PC-3 (cell line): ENCODE measurements at regions not wholly inside any gene's neighbourhood (a gene's known extent, or its start where the extent isn't known, plus 50 kb on each side); places are given as distances from the start of the nearest gene placed in this dataset.

Experiments used
- ATAC-seq: fragments of 200-7000 bp; cut with Tn5 transposase; 2 replicates; pipeline ENCODE4 v1.9.1; 2020; ENCODE audit warnings: mild to moderate bottlenecking, moderate library complexity
- BruUV-seq: library from RNA; stranded (reverse); fragments of 400-500 nt; replicated peaks from 2 replicates; lab custom pipeline; 2021; lab: Mats Ljungman, UMichigan
- CTCF ChIA-PET: fragments of 300-600 bp; sonication (Branson Sonifier 250); formaldehyde crosslinking; loops from one replicate; lab custom pipeline; 2022; ENCODE audit warnings: antibody characterized with exemption; lab: Charles Lee
- POLR2A ChIA-PET: fragments of 300-600 bp; sonication (Branson Sonifier 250); formaldehyde crosslinking; loops from one replicate; lab custom pipeline; 2022; ENCODE audit warnings: antibody characterized with exemption; ENCODE audit not compliant: unreplicated experiment; lab: Charles Lee
- DNase-seq: peaks from one replicate; pipeline ENCODE4 v3.0.0-alpha.2; 2015
- H2AFZ ChIP-seq: fragments of 300-600 bp; sonication (generic); 2 replicates; pipeline ENCODE4 v1.6.0; 2016; ENCODE audit warnings: antibody characterized with exemption, low read length
- H3F3A ChIP-seq: fragments of 300-600 bp; sonication (generic); one replicate; pipeline ENCODE4 v1.6.0; 2017; ENCODE audit warnings: antibody characterized with exemption, low read length, control low read depth, mild to moderate bottlenecking; ENCODE audit not compliant: unreplicated experiment
- H3K27ac ChIP-seq: fragments of 300-600 bp; sonication (generic); 2 replicates; pipeline ENCODE4 v1.5.1; 2016; ENCODE audit warnings: mild to moderate bottlenecking, low read length
- H3K27me3 ChIP-seq: fragments of 300-600 bp; sonication (generic); 2 replicates; pipeline ENCODE4 v1.6.1; 2016; ENCODE audit warnings: low read length, mixed read lengths
- H3K36me3 ChIP-seq: fragments of 300-600 bp; sonication (generic); 2 replicates; pipeline ENCODE4 v1.6.1; 2016; ENCODE audit warnings: low read depth, mixed run types, low read length, mixed read lengths
- H3K4me1 ChIP-seq: fragments of 300-600 bp; sonication (generic); 2 replicates; pipeline ENCODE4 v1.5.1; 2016; ENCODE audit warnings: low read length; ENCODE audit not compliant: insufficient read depth
- H3K4me2 ChIP-seq: fragments of 300-600 bp; sonication (generic); 2 replicates; pipeline ENCODE4 v1.6.0; 2016; ENCODE audit warnings: low read length
- H3K4me3 ChIP-seq: fragments of 300-600 bp; sonication (generic); 2 replicates; pipeline ENCODE4 v1.5.1; 2016; ENCODE audit warnings: mild to moderate bottlenecking, low read length, mixed read lengths
- H3K79me2 ChIP-seq: fragments of 300-600 bp; sonication (generic); 2 replicates; pipeline ENCODE4 v1.6.1; 2017; ENCODE audit warnings: low read length, mixed read lengths
- H3K9ac ChIP-seq: fragments of 300-600 bp; sonication (generic); 2 replicates; pipeline ENCODE4 v1.6.0; 2016; ENCODE audit warnings: mild to moderate bottlenecking, low read length
- H3K9me2 ChIP-seq: fragments of 300-600 bp; sonication (generic); replicated peaks from 2 replicates; pipeline ENCODE4 v1.6.1; 2016; ENCODE audit warnings: mixed run types, low read length, mixed read lengths
- H3K9me3 ChIP-seq: fragments of 300-600 bp; sonication (generic); 2 replicates; pipeline ENCODE4 v1.6.1; 2016; ENCODE audit warnings: low read length, mixed read lengths
- H4K20me1 ChIP-seq: fragments of 300-600 bp; sonication (generic); 2 replicates; pipeline ENCODE4 v1.6.1; 2016; ENCODE audit warnings: low read length, mixed read lengths
- CTCF ChIP-seq: fragments of 300-600 bp; sonication (generic); conservative IDR thresholded peaks from 2 replicates; pipeline ENCODE4 v1.5.1; 2017; ENCODE audit warnings: antibody characterized with exemption, low read depth, mild to moderate bottlenecking, low read length
- EZH2 ChIP-seq: fragments of 300-600 bp; sonication (generic); IDR thresholded peaks from one replicate; pipeline ENCODE4 v1.6.1; 2017; ENCODE audit warnings: antibody characterized with exemption, mild to moderate bottlenecking, low read length; ENCODE audit not compliant: unreplicated experiment
- EZH2phosphoT487 ChIP-seq: fragments of 300-600 bp; sonication (generic); IDR thresholded peaks from 2 replicates; pipeline ENCODE4 v1.6.1; 2018; ENCODE audit warnings: mild to moderate bottlenecking, antibody characterized with exemption, low read length, borderline replicate concordance
- intact Hi-C: fragments of 100-400 bp; cut with micrococcal nuclease; formaldehyde crosslinking; loops from 2 replicates; pipeline ENCODE4 v1.9.0; 2023

- no peak for ATAC-seq
- CTCF ChIA-PET, result no interaction called here
These were observed 695.7 kb upstream of the AGA start for GRCh38 chr4:178137732-178138471.

GRCh38 chr4:178138491-178138890 lies 696.3 kb upstream of the AGA start:
- no peaks in the 10 kb centered on the region for H3K9me3 ChIP-seq
- DNase-seq, result no peak
- ChIA-PET CTCF (no interaction called here), POLR2A (no interaction called here)
- no peaks in the 10 kb centered on the region for H3F3A ChIP-seq
- no peaks in the 10 kb centered on the region for H3K4me1 ChIP-seq
- BruUV-seq, result no TSS peak
- no peak overlapping the region for H3K4me2 ChIP-seq
- no peaks in the 10 kb centered on the region for H3K9me2 ChIP-seq
- intact Hi-C loops, result no loop called here
- no peak overlapping the region for H2AFZ ChIP-seq
- no peak for TF ChIP-seq EZH2phosphoT487
- TF ChIP-seq EZH2, result no peak
- TF ChIP-seq CTCF, result no peak
- no peak overlapping the region for H3K4me3 ChIP-seq
- H3K9ac ChIP-seq, result no peak overlapping the region
- H3K79me2 ChIP-seq, result no peaks in the 10 kb centered on the region
- no peak for ATAC-seq
- H3K27ac ChIP-seq, result no peak overlapping the region
- H4K20me1 ChIP-seq, result no peaks in the 10 kb centered on the region
- no peaks in the 10 kb centered on the region for H3K27me3 ChIP-seq
- H3K36me3 ChIP-seq, result no peaks in the 10 kb centered on the region

More at GRCh38 chr4:178137732-178138471, 695.7 kb upstream of the AGA start:
- TF ChIP-seq EZH2phosphoT487 (no peak), CTCF (no peak), EZH2 (no peak)
- no peak overlapping the region for H3K9ac ChIP-seq
- intact Hi-C loops, result no loop called here
- H2AFZ ChIP-seq, result no peak overlapping the region
- H3K9me3 ChIP-seq, result no peaks in the 10 kb centered on the region
- no peak overlapping the region for H3K4me3 ChIP-seq
- H3K4me1 ChIP-seq, result no peaks in the 10 kb centered on the region
- no peaks in the 10 kb centered on the region for H3F3A ChIP-seq
- BruUV-seq, result no TSS peak
- H3K79me2 ChIP-seq, result no peaks in the 10 kb centered on the region
- H3K4me2 ChIP-seq, result no peak overlapping the region
- POLR2A ChIA-PET, result no interaction called here
- no peak overlapping the region for H3K27ac ChIP-seq
- no peaks in the 10 kb centered on the region for H4K20me1 ChIP-seq
- H3K9me2 ChIP-seq, result no peaks in the 10 kb centered on the region
- H3K36me3 ChIP-seq, result no peaks in the 10 kb centered on the region
- H3K27me3 ChIP-seq, result no peaks in the 10 kb centered on the region
- DNase-seq, result no peak

GRCh38 chr4:178140326-178140915 lies 698.2 kb upstream of the AGA start:
- Histone ChIP-seq H3K4me2 (no peak overlapping the region), H3K4me3 (no peak overlapping the region), H3K9me2 (no peaks in the 10 kb centered on the region), H3K27me3 (no peaks in the 10 kb centered on the region), H4K20me1 (no peaks in the 10 kb centered on the region), H2AFZ (no peak overlapping the region), H3K9ac (no peak overlapping the region), H3K9me3 (no peaks in the 10 kb centered on the region), H3K79me2 (no peaks in the 10 kb centered on the region), H3F3A (no peaks in the 10 kb centered on the region), H3K36me3 (no peaks in the 10 kb centered on the region), H3K4me1 (no peaks in the 10 kb centered on the region), H3K27ac (no peak overlapping the region)
- no peak for ATAC-seq
- BruUV-seq, result no TSS peak
- CTCF ChIA-PET, result no interaction called here
- TF ChIP-seq EZH2phosphoT487 (no peak), CTCF (no peak), EZH2 (no peak)
- POLR2A ChIA-PET, result no interaction called here
- intact Hi-C loops, result no loop called here
- DNase-seq, result no peak
